ENCODE measurements at regions not wholly inside any gene's neighbourhood (a gene's known extent, or its start where the extent isn't known, plus 50 kb on each side); places are given as distances from the start of the nearest gene placed in this dataset.

DNA sequence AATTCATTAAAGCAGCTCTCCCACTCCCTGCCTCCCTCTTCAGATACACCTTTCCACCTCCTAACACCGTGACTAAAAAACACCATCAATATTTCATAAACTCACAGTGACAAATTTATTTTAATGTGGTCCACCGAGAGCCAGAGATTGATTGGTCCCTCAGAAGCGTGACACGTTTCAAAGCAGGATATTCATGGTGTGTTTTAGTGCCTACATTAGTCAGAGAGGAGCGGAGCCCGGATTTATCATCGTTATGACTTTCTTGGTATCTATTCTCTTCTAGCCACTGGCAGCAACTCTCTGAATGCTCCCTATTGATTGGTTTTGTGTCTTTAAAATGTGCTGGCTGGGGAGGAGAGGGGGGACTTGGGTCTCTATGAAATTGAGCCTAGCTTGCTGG lies 265.3 kb downstream of the DHX35 start:
- Histone ChIP-seq H3K27ac (ENCODE audit: low read length) (no peak overlapping the region), H3K9ac (ENCODE audit: low read length in 2 of 2) (no peak overlapping the region)

DNA sequence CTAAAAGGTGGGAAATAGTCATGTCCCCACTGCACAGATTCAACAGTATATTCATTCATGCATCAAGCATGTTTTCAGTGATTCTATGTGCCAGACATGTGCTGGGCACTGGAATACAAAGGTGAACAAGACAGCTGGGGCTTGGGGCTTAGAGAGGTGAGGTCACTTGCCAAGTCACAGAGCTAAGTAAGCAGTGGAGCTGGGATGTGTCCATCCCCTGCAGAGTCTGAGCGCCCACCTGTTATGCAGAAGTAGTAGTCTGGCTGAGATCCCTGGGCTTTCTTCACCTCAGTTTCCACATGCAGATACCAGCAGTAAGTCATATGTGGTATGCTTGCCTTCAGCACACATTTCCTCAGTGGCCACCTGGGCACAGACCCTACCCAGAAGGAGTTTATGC lies 263.8 kb downstream of the DHX35 start:
- Histone ChIP-seq H3K36me3 (ENCODE audit: control insufficient read depth in 2 of 2, insufficient read depth in 2 of 2, low read length in 2 of 2) (no peaks in the 10 kb centered on the region), H3K4me1 (ENCODE audit: control insufficient read depth, insufficient read depth, low read length) (no peaks in the 10 kb centered on the region), H3K9me3 (ENCODE audit: control insufficient read depth in 2 of 2, low read length in 2 of 2) (no peaks in the 10 kb centered on the region), H3K9ac (ENCODE audit: low read length in 2 of 2) (no peak overlapping the region), H3K27me3 (ENCODE audit: control insufficient read depth in 1 of 2, insufficient read depth in 2 of 2, low read length in 2 of 2) (peaks cover 0 to 6% of the 10 kb centered on the region in 2 donors), H3K27ac (ENCODE audit: low read length) (no peak overlapping the region), H3K4me3 (ENCODE audit: low read length in 2 of 2) (no peak overlapping the region)

More for the DNA sequence above, 265.3 kb downstream of the DHX35 start:
- Histone ChIP-seq H3K9me3 (ENCODE audit: control insufficient read depth in 2 of 2, low read length in 2 of 2) (no peaks in the 10 kb centered on the region), H3K4me3 (ENCODE audit: low read length in 2 of 2) (no peak overlapping the region), H3K27me3 (ENCODE audit: control insufficient read depth in 1 of 2, insufficient read depth in 2 of 2, low read length in 2 of 2) (peaks cover 0 to 6% of the 10 kb centered on the region in 2 donors), H3K4me1 (ENCODE audit: control insufficient read depth, insufficient read depth, low read length) (no peaks in the 10 kb centered on the region), H3K36me3 (ENCODE audit: control insufficient read depth in 2 of 2, insufficient read depth in 2 of 2, low read length in 2 of 2) (no peaks in the 10 kb centered on the region)

DNA sequence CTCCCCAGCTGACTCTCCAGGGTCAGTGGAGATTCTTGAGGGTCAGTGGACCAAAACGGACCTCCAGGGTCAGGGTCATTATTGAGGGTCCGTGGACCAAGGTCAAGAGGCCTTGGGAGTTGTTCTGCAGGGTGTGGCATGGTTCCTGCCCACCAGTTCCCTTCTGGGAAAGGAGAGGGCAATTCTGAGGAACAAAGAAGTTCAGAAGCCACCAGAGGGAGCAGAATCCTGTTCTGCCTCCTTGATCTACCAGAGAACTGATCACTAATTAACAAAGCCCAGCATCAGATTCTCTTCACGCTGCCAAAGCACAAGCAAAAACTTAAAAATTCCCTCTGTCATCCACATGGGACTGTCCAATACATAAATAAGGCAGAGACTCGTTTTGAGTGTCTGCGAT lies 263.4 kb downstream of the DHX35 start:
- Histone ChIP-seq H3K27ac (ENCODE audit: low read length) (no peak overlapping the region), H3K4me1 (ENCODE audit: control insufficient read depth, insufficient read depth, low read length) (no peaks in the 10 kb centered on the region), H3K27me3 (ENCODE audit: control insufficient read depth in 1 of 2, insufficient read depth in 2 of 2, low read length in 2 of 2) (peaks cover 0 to 4% of the 10 kb centered on the region in 2 donors), H3K4me3 (ENCODE audit: low read length in 2 of 2) (no peak overlapping the region), H3K9me3 (ENCODE audit: control insufficient read depth in 2 of 2, low read length in 2 of 2) (no peaks in the 10 kb centered on the region), H3K9ac (ENCODE audit: low read length in 2 of 2) (no peak overlapping the region), H3K36me3 (ENCODE audit: control insufficient read depth in 2 of 2, insufficient read depth in 2 of 2, low read length in 2 of 2) (no peaks in the 10 kb centered on the region)

DNA sequence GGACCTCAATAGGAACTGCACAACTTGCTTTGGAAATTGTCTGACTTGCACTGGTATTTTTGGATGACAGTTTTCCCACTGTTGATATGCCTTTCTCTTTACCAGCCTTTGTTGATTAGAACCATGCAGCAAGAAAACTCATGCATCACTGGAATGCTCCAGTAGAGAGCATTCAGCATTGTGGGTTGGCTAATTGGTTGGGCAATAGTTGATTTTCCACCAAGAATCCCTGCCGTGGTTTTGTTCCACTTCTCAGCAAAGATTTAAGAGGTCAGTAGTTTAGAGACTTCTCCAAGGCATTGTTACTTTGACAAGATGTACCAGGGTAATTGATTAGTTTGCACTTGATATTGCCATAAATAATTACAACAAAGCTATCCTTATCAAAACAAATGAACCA lies 260.0 kb downstream of the DHX35 start:
- Histone ChIP-seq H3K27ac (ENCODE audit: low read length) (no peak overlapping the region), H3K27me3 (ENCODE audit: control insufficient read depth in 1 of 2, insufficient read depth in 2 of 2, low read length in 2 of 2) (peaks cover 0 to 3% of the 10 kb centered on the region in 2 donors), H3K4me3 (ENCODE audit: low read length in 2 of 2) (no peak overlapping the region), H3K36me3 (ENCODE audit: control insufficient read depth in 2 of 2, insufficient read depth in 2 of 2, low read length in 2 of 2) (no peaks in the 10 kb centered on the region), H3K4me1 (ENCODE audit: control insufficient read depth, insufficient read depth, low read length) (no peaks in the 10 kb centered on the region), H3K9me3 (ENCODE audit: control insufficient read depth in 2 of 2, low read length in 2 of 2) (no peaks in the 10 kb centered on the region), H3K9ac (ENCODE audit: low read length in 2 of 2) (no peak overlapping the region)

DNA sequence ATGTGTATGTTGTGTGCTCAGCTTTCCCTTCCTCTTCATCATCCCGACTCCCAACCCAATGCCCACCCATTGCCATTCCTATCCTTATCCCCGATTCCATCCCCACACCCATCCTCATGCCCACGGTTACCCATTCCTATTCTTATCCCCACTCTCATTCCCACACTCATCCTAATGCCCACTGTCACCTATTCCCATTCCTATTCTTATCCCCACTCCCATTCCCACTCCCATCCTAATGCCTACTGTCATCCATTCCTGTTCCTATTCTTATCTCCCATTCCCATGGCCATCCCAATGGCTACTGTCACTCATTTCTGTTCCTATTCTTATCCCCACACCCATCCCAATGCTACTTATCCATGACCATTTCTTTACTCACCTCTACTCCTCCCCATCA lies 254.1 kb downstream of the DHX35 start:
- Histone ChIP-seq H3K36me3 (ENCODE audit: control insufficient read depth in 2 of 2, insufficient read depth in 2 of 2, low read length in 2 of 2) (no peaks in the 10 kb centered on the region), H3K9me3 (ENCODE audit: control insufficient read depth in 2 of 2, low read length in 2 of 2) (no peaks in the 10 kb centered on the region), H3K9ac (ENCODE audit: low read length in 2 of 2) (no peak overlapping the region), H3K4me1 (ENCODE audit: control insufficient read depth, insufficient read depth, low read length) (no peaks in the 10 kb centered on the region), H3K27me3 (ENCODE audit: control insufficient read depth in 1 of 2, insufficient read depth in 2 of 2, low read length in 2 of 2) (no peaks in the 10 kb centered on the region), H3K27ac (ENCODE audit: low read length) (no peak overlapping the region), H3K4me3 (ENCODE audit: low read length in 2 of 2) (no peak overlapping the region)

DNA sequence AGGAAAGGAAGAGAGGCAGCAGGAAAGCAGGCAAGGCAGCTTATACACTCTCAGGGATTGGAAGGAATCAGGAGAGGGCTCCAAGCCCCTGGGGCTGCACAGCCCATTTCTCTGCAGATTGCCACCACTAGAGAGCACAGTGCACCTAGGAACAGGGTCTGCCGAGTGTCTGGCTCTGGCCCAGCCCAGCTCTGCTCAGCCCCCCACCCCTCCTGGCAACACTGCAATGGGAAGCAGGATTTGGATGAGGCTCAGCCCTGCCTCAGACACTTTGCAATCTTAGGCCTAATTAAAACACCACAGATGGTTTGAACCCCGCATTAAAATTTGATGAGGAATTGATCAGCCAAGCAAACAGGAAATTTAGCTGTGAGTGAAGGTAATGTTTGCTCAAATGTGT lies 252.7 kb downstream of the DHX35 start:
- Histone ChIP-seq H3K4me3 (ENCODE audit: low read length in 2 of 2) (no peak overlapping the region), H3K27ac (ENCODE audit: low read length) (no peak overlapping the region), H3K36me3 (ENCODE audit: control insufficient read depth in 2 of 2, insufficient read depth in 2 of 2, low read length in 2 of 2) (no peaks in the 10 kb centered on the region), H3K4me1 (ENCODE audit: control insufficient read depth, insufficient read depth, low read length) (no peaks in the 10 kb centered on the region), H3K27me3 (ENCODE audit: control insufficient read depth in 1 of 2, insufficient read depth in 2 of 2, low read length in 2 of 2) (no peaks in the 10 kb centered on the region), H3K9me3 (ENCODE audit: control insufficient read depth in 2 of 2, low read length in 2 of 2) (no peaks in the 10 kb centered on the region), H3K9ac (ENCODE audit: low read length in 2 of 2) (no peak overlapping the region)

DNA sequence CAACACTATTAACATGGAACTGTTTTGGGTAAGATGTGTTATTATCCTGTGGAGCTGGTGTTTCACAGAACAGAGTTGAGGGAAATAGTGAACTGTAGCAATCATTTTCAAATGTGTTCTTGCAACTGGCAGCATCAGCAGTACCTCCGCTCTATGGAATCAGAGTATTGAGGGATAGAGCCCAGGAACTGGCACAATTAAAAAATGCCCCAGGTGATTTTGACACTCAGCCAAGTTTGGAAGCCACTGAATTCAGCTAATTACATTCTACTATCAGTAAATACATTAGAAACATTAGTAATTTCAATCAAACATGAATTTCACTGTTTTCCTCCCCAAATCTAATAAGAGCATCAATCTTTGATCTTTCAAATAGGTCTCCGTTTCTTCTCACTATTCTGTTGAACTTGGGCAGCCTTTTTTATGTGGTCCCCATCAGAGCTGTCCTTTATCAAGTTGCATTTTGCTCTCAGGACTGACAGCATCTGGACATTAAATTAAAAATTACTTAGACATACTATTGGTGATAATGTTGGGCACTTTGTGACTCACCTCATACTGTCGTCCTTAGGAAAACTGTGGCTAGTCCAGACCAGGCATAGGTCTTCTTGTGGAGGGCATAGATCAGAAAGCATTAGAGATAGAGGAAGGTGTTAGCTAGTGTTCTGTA lies 251.5 kb downstream of the DHX35 start:
- Histone ChIP-seq H3K4me1 (ENCODE audit: control insufficient read depth, insufficient read depth, low read length) (no peaks in the 10 kb centered on the region), H3K9ac (ENCODE audit: low read length in 2 of 2) (no peak overlapping the region), H3K36me3 (ENCODE audit: control insufficient read depth in 2 of 2, insufficient read depth in 2 of 2, low read length in 2 of 2) (no peaks in the 10 kb centered on the region), H3K9me3 (ENCODE audit: control insufficient read depth in 2 of 2, low read length in 2 of 2) (no peaks in the 10 kb centered on the region), H3K4me3 (ENCODE audit: low read length in 2 of 2) (no peak overlapping the region), H3K27ac (ENCODE audit: low read length) (no peak overlapping the region), H3K27me3 (ENCODE audit: control insufficient read depth in 1 of 2, insufficient read depth in 2 of 2, low read length in 2 of 2) (no peaks in the 10 kb centered on the region)

DNA sequence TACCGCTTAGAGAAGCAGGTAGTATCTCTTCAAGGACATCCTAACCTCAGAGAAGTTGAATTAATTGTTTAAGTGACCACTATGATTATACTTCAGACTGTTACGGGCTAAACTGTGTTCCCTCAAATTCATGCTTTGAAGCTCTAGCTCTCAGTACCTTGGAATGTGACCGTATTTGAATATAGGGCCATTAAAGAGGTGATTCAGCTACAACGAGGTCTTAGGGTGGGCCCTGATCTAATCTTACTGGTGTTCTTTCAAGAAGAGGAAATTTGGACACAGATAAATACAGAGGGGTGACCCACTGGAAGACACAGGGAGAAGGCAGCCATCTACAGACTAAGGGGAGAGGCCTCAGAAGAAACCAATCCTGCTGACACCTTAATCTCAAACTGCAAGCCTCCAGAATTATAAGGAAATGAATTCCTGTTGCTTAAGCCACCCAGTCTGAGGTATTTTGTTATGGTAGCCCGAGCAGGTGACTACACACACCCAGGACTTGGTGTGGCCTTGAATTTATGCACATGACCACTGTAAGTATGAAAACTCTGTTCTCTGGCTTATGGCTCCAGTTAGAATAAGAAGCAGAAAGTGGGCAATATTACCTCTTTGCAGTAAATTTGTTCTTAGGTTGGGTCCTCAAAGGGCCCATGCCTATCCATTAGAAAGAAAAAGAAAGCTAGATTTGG lies 249.1 kb downstream of the DHX35 start:
- H3K4me1 ChIP-seq (ENCODE audit: control insufficient read depth, insufficient read depth, low read length): no peaks in the 10 kb centered on the region
- H3K36me3 ChIP-seq (ENCODE audit: control insufficient read depth in 2 of 2, insufficient read depth in 2 of 2, low read length in 2 of 2): no peaks in the 10 kb centered on the region
- H3K27ac ChIP-seq (ENCODE audit: low read length): no peak overlapping the region
- H3K4me3 ChIP-seq (ENCODE audit: low read length in 2 of 2): no peak overlapping the region
- H3K9ac ChIP-seq (ENCODE audit: low read length in 2 of 2): no peak overlapping the region
- no peaks in the 10 kb centered on the region for H3K9me3 ChIP-seq (ENCODE audit: control insufficient read depth in 2 of 2, low read length in 2 of 2)
- no peaks in the 10 kb centered on the region for H3K27me3 ChIP-seq (ENCODE audit: control insufficient read depth in 1 of 2, insufficient read depth in 2 of 2, low read length in 2 of 2)

DNA sequence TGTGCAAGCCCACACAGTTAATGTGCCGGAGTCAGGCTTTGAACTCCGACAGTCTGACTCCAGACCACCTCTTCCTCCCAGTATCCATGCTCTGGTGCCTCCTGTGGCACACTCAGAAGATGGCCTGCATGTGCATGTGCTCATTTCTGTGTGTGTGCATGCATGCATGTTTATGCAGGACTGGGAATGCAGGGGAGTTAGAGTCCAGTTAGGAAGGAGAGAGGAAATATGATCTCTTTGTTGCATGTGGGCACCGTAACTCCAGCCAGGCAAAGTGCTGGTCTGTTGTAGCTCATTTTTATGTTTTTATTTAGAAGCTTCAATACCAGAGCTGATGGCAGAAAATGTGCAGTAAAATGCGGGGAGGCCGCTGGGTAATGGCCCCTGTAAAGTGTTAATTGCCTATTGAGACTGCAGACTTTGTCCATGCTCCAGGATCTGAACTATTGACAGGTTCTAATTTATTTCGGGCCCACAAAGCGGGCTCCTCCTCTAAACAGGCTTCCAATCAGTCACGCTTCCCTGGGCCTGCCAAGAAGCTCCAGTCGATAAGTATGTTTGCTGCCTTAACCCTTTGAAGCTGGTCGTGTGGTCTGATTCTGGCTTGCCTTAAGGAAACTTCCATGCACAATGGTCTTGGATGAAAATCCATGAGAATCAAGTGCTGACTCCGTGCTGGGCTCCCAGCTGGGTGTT lies 248.3 kb downstream of the DHX35 start:
- Histone ChIP-seq H3K27me3 (ENCODE audit: control insufficient read depth in 1 of 2, insufficient read depth in 2 of 2, low read length in 2 of 2) (no peaks in the 10 kb centered on the region), H3K27ac (ENCODE audit: low read length) (no peak overlapping the region), H3K4me1 (ENCODE audit: control insufficient read depth, insufficient read depth, low read length) (no peaks in the 10 kb centered on the region), H3K9ac (ENCODE audit: low read length in 2 of 2) (no peak overlapping the region), H3K4me3 (ENCODE audit: low read length in 2 of 2) (no peak overlapping the region), H3K36me3 (ENCODE audit: control insufficient read depth in 2 of 2, insufficient read depth in 2 of 2, low read length in 2 of 2) (no peaks in the 10 kb centered on the region), H3K9me3 (ENCODE audit: control insufficient read depth in 2 of 2, low read length in 2 of 2) (no peaks in the 10 kb centered on the region)

DNA sequence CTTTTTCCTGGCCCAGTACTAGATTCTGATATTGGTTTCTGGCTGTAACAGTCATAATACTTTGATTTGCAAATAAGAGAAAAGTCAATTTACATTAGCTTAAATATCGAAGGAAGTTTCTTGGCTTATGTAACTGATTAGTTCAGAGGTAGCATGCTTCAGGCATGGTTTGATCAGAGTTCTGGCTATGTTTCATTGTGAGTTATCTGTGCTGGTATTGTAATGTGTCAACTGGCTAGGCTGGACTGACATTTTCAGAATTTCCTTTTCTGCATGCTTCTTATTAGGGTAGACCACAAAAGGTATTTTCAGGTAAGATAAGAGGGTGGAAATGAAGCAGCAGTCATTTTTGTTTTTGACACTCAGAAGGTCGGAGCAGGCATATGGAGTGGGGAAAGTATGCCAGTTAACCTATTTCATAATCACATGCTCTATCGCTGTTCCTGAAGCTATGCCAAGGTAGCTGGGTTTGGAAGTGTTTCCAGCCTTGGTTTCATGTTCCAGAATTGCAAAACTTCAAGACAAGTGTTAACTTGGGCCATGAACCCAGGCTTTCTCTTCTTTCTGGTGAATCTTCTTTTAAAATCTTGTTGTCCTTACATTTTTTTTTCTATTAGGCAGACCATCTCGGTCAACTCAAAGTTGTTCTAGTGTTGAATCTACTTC lies 244.9 kb downstream of the DHX35 start:
- Histone ChIP-seq H3K9me3 (ENCODE audit: control insufficient read depth in 2 of 2, low read length in 2 of 2) (peaks cover 3 to 4% of the 10 kb centered on the region in 2 donors), H3K27me3 (ENCODE audit: control insufficient read depth in 1 of 2, insufficient read depth in 2 of 2, low read length in 2 of 2) (no peaks in the 10 kb centered on the region), H3K4me3 (ENCODE audit: low read length in 2 of 2) (no peak overlapping the region), H3K4me1 (ENCODE audit: control insufficient read depth, insufficient read depth, low read length) (no peaks in the 10 kb centered on the region), H3K36me3 (ENCODE audit: control insufficient read depth in 2 of 2, insufficient read depth in 2 of 2, low read length in 2 of 2) (no peaks in the 10 kb centered on the region), H3K9ac (ENCODE audit: low read length in 2 of 2) (no peak overlapping the region), H3K27ac (ENCODE audit: low read length) (no peak overlapping the region)
